Progenitor cell of endocrine pancreas (in vitro differentiated cells): ENCODE measurements at regions not wholly inside any gene's neighbourhood (a gene's known extent, or its start where the extent isn't known, plus 50 kb on each side); places are given as distances from the start of the nearest gene placed in this dataset.

Source experiments
- DNase-seq: peaks from one replicate; pipeline ENCODE4 v3.0.0; 2021; ENCODE audit warnings: low spot score; ENCODE audit not compliant: unreplicated experiment
- H3K27ac Mint-ChIP-seq: 2 replicates; pipeline ENCODE4 v1.8.0; 2021; ENCODE audit warnings: mild to moderate bottlenecking, moderate library complexity, mixed read lengths
- H3K27me3 Mint-ChIP-seq: 2 replicates; pipeline ENCODE4 v1.8.0; 2021; ENCODE audit warnings: mixed read lengths
- H3K36me3 Mint-ChIP-seq: 2 replicates; pipeline ENCODE4 v1.8.0; 2022; ENCODE audit warnings: mixed read lengths; ENCODE audit not compliant: insufficient read depth
- H3K4me1 Mint-ChIP-seq: 2 replicates; pipeline ENCODE4 v1.8.0; 2021; ENCODE audit warnings: low read depth, mixed read lengths
- H3K4me3 Mint-ChIP-seq: 2 replicates; pipeline ENCODE4 v1.8.0; 2021; ENCODE audit warnings: low read depth, mild to moderate bottlenecking, moderate library complexity, mixed read lengths
- H3K9me3 Mint-ChIP-seq: 2 replicates; pipeline ENCODE4 v1.8.0; 2021; ENCODE audit warnings: low read depth, mixed read lengths
- TF ChIP-seq, protein P1 (sequence below): fragments of 200-600 bp; sonication (generic); IDR thresholded peaks from one replicate; pipeline ENCODE4 v1.5.0; 2021; ENCODE audit warnings: antibody characterized with exemption, mild to moderate bottlenecking; ENCODE audit not compliant: unreplicated experiment

DNA sequence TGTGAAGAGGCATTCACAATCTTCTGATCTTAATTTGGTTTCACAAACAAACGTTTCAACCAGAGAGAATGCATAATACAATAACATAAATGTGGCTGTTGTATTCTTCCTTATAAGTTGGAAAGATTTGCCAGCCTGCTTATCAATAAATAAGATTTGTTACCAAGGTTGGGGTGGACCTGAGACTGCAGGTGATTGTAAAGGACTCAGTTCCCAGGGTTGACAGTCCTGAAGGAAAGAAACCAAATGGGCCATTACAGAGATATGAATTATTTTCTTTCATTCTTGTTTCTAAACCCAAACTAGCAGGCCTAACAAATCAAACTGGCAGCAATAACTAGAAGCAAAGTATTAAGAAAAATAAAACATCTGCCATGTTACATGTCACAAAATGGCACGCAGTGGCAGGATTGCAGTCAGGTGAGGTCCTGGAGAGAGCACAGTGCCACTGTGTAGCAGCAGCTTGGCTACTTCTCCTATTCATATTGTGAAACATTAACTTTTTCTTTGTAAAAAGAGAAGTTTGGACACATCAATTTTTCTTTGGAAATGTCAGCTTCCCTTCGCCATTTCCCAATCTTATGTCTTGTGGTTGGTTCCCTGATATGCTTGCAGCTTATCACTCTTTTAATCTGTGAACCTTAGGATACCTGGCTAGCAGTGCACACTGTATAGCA is 133.8 kb upstream of the EMCN start:
- TF ChIP-seq, protein P1, sequence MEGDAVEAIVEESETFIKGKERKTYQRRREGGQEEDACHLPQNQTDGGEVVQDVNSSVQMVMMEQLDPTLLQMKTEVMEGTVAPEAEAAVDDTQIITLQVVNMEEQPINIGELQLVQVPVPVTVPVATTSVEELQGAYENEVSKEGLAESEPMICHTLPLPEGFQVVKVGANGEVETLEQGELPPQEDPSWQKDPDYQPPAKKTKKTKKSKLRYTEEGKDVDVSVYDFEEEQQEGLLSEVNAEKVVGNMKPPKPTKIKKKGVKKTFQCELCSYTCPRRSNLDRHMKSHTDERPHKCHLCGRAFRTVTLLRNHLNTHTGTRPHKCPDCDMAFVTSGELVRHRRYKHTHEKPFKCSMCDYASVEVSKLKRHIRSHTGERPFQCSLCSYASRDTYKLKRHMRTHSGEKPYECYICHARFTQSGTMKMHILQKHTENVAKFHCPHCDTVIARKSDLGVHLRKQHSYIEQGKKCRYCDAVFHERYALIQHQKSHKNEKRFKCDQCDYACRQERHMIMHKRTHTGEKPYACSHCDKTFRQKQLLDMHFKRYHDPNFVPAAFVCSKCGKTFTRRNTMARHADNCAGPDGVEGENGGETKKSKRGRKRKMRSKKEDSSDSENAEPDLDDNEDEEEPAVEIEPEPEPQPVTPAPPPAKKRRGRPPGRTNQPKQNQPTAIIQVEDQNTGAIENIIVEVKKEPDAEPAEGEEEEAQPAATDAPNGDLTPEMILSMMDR, result no peak
- Mint-ChIP-seq H3K27me3 (no peaks in the 10 kb centered on the region), H3K4me3 (no peak overlapping the region), H3K36me3 (no peaks in the 10 kb centered on the region), H3K9me3 (no peaks in the 10 kb centered on the region), H3K4me1 (peaks cover 10% of the 10 kb centered on the region), H3K27ac (no peak overlapping the region)
- no peak for DNase-seq

DNA sequence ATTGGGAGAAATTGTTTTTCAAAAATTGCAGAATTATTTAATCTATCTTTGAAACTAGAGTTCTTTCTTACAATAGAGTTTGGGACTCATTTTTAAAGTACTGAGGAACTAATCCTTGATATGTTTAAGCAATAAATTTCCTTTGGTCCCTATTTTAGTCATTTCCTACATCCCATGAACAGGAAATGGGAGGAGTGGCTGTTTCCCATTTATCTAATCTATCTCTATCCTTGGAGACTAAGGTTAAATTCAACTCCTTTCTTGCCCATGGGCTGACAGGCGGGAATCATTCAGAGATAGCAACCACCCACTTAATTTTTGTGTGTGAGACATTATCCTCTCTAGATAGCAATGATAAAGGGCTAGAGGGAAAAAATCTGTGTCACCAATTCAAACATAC is 131.6 kb upstream of the EMCN start:
- no peak overlapping the region for H3K4me3 Mint-ChIP-seq
- TF ChIP-seq, protein P1, result no peak
- H3K27ac Mint-ChIP-seq, result no peak overlapping the region
- peaks cover 9% of the 10 kb centered on the region for H3K4me1 Mint-ChIP-seq
- H3K36me3 Mint-ChIP-seq, result no peaks in the 10 kb centered on the region
- no peaks in the 10 kb centered on the region for H3K27me3 Mint-ChIP-seq
- H3K9me3 Mint-ChIP-seq, result no peaks in the 10 kb centered on the region
- DNase-seq, result no peak

DNA sequence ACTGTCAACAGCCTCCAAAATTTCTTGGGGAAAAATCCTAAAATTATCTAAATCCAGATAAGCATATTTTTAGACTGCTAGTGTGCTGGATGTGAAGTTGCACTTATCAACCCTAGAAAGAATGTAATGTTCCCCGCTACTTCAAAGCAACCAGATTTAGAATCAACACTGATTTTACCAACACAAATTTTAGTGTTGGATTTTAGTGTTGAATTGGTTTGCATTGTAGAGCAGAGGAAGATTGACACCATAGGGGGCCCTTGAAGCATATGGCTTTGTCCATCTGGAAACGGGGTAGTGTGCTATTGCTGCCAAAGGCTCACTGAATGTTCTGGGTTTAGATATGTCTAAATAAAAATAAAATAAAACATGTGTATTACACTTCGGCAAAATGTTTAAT is 126.3 kb upstream of the EMCN start:
- no peak overlapping the region for H3K27ac Mint-ChIP-seq
- no peak overlapping the region for H3K4me3 Mint-ChIP-seq
- no peak for DNase-seq
- TF ChIP-seq, protein P1, result no peak
- H3K27me3 Mint-ChIP-seq, result no peaks in the 10 kb centered on the region
- no peaks in the 10 kb centered on the region for H3K9me3 Mint-ChIP-seq
- no peaks in the 10 kb centered on the region for H3K36me3 Mint-ChIP-seq
- peaks cover 3% of the 10 kb centered on the region for H3K4me1 Mint-ChIP-seq

DNA sequence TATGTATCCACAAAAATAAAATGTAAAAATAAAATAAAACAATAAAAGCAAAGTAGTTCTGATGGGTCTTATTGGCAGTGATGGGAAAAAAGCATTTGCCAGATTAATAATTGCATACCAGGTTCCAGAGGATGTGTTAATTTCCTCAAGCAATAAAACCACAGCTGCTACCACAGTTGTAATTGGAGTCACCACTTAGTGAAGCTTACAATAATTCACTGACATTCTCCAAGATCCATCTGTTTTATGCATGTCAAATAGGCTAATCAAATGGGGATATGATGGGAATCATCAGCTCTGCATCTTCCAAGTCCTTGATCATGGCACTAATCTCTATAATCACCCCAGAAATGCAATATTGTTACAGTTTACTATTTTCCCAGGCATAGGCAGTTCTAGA is 123.5 kb upstream of the EMCN start:
- Mint-ChIP-seq H3K4me3 (no peak overlapping the region), H3K36me3 (no peaks in the 10 kb centered on the region), H3K4me1 (no peaks in the 10 kb centered on the region), H3K27ac (no peak overlapping the region), H3K9me3 (peaks cover 3% of the 10 kb centered on the region), H3K27me3 (no peaks in the 10 kb centered on the region)
- DNase-seq, result no peak
- TF ChIP-seq, protein P1, result no peak

DNA sequence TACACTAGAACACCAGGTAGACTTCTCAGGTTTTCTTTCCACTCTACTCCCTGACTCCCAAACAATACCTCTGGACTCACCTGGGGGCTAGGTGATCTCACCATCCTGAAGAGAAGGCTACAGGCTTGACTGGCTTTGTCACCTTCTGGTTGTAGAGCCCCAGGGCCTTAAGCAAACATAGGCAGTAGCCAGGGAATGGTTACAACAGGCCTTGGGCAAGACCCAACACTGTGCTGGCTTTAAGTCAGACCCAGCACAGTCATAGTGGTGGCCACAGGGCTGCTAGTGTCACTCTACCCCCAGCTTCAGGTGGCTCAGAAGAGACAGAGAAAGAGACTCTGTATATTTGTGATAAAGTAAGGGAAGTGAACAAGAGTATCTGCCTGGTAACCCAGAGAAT is 118.1 kb upstream of the EMCN start:
- Mint-ChIP-seq H3K4me3 (no peak overlapping the region), H3K9me3 (peaks cover 3% of the 10 kb centered on the region), H3K36me3 (no peaks in the 10 kb centered on the region), H3K4me1 (no peaks in the 10 kb centered on the region), H3K27ac (no peak overlapping the region), H3K27me3 (no peaks in the 10 kb centered on the region)
- no peak for DNase-seq
- TF ChIP-seq, protein P1, result no peak
